DND-41 (cell line): ENCODE measurements at regions not wholly inside any gene's neighbourhood (a gene's known extent, or its start where the extent isn't known, plus 50 kb on each side); places are given as distances from the start of the nearest gene placed in this dataset.

ENCODE experiments used
- ATAC-seq: fragments of 200-7000 bp; cut with Tn5 transposase; 3 replicates; pipeline ENCODE4 v1.9.1; 2021; ENCODE audit warnings: low read depth; ENCODE audit not compliant: insufficient read depth
- DNase-seq: peaks from one replicate; pipeline ENCODE4 v3.0.0-alpha.2; 2020
- H2AFZ ChIP-seq: 2 replicates; pipeline ENCODE4 v1.6.0; 2012; ENCODE audit warnings: low read depth, low read length
- H3K27ac ChIP-seq: 2 replicates; pipeline ENCODE4 v1.5.1; 2012; ENCODE audit warnings: low read length, inconsistent platforms
- H3K27me3 ChIP-seq: fragments of 200-600 bp; sonication (generic); 2 replicates; pipeline ENCODE4 v1.6.0; 2012; ENCODE audit warnings: low read length, mild to moderate bottlenecking, inconsistent platforms; ENCODE audit not compliant: insufficient read depth, poor library complexity
- H3K36me3 ChIP-seq: 2 replicates; pipeline ENCODE4 v1.5.1; 2012; ENCODE audit warnings: low read length, inconsistent platforms; ENCODE audit not compliant: insufficient read depth
- H3K4me1 ChIP-seq: 2 replicates; pipeline ENCODE4 v1.5.1; 2012; ENCODE audit warnings: mild to moderate bottlenecking, low read length; ENCODE audit not compliant: insufficient read depth
- H3K4me2 ChIP-seq: 2 replicates; pipeline ENCODE4 v1.6.0; 2012; ENCODE audit warnings: mild to moderate bottlenecking, moderate library complexity, low read length, inconsistent platforms; ENCODE audit not compliant: insufficient read depth
- H3K4me3 ChIP-seq, 2 experiments: fragments of 200-600 bp in 1 of 2; shearing (Covaris generic) in 1 of 2; 2 replicates each; pipeline ENCODE4 v1.5.1; 2012 to 2016; ENCODE audit warnings: inconsistent platforms in 2 of 2, low read length in 2 of 2, mild to moderate bottlenecking in 2 of 2, low read depth in 1 of 2, moderate library complexity in 1 of 2
- H3K79me2 ChIP-seq: 2 replicates; pipeline ENCODE4 v1.6.0; 2012; ENCODE audit warnings: low read length, inconsistent platforms; ENCODE audit not compliant: insufficient read depth
- H3K9ac ChIP-seq: 2 replicates; pipeline ENCODE4 v1.6.0; 2012; ENCODE audit warnings: low read depth, mild to moderate bottlenecking, inconsistent platforms, low read length, moderate library complexity
- H3K9me3 ChIP-seq: 2 replicates; pipeline ENCODE4 v1.5.1; 2012; ENCODE audit warnings: low read length, moderate library complexity, mild to moderate bottlenecking, inconsistent platforms; ENCODE audit not compliant: insufficient read depth, severe bottlenecking
- H4K20me1 ChIP-seq: 2 replicates; pipeline ENCODE4 v1.6.0; 2012; ENCODE audit warnings: low read length; ENCODE audit not compliant: insufficient read depth
- EZH2 ChIP-seq: IDR thresholded peaks from 3 replicates; pipeline ENCODE4 v1.6.1; 2012; ENCODE audit warnings: borderline replicate concordance, low read depth, mild to moderate bottlenecking, moderate library complexity, low read length, inconsistent platforms; ENCODE audit not compliant: severe bottlenecking
- TF ChIP-seq, protein P1 (sequence below): IDR thresholded peaks from 2 replicates; pipeline ENCODE4 v1.5.1; 2012; ENCODE audit warnings: borderline replicate concordance, low read length, moderate library complexity, mild to moderate bottlenecking; ENCODE audit not compliant: poor library complexity, severe bottlenecking; ENCODE audit errors: extremely low read depth

- Histone ChIP-seq H3K79me2 (no peaks in the 10 kb centered on the region), H3K9me3 (no peaks in the 10 kb centered on the region), H3K4me1 (no peaks in the 10 kb centered on the region), H4K20me1 (no peaks in the 10 kb centered on the region), H3K27ac (no peak overlapping the region), H2AFZ (no peak overlapping the region), H3K9ac (no peak overlapping the region), H3K27me3 (no peaks in the 10 kb centered on the region), H3K36me3 (no peaks in the 10 kb centered on the region), H3K4me2 (no peak overlapping the region), H3K4me3 (no peak overlapping the region)
- DNase-seq, result no peak
- no peak for TF ChIP-seq EZH2
- TF ChIP-seq, protein P1, sequence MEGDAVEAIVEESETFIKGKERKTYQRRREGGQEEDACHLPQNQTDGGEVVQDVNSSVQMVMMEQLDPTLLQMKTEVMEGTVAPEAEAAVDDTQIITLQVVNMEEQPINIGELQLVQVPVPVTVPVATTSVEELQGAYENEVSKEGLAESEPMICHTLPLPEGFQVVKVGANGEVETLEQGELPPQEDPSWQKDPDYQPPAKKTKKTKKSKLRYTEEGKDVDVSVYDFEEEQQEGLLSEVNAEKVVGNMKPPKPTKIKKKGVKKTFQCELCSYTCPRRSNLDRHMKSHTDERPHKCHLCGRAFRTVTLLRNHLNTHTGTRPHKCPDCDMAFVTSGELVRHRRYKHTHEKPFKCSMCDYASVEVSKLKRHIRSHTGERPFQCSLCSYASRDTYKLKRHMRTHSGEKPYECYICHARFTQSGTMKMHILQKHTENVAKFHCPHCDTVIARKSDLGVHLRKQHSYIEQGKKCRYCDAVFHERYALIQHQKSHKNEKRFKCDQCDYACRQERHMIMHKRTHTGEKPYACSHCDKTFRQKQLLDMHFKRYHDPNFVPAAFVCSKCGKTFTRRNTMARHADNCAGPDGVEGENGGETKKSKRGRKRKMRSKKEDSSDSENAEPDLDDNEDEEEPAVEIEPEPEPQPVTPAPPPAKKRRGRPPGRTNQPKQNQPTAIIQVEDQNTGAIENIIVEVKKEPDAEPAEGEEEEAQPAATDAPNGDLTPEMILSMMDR, result no peak
- ATAC-seq, result no peak
These were observed 1711.3 kb upstream of the ACO1 start for GRCh38 chr9:30673132-30673531.

GRCh38 chr9:30676651-30677050 lies 1707.8 kb upstream of the ACO1 start:
- Histone ChIP-seq H3K4me1 (no peaks in the 10 kb centered on the region), H3K9ac (no peak overlapping the region), H2AFZ (no peak overlapping the region), H3K36me3 (no peaks in the 10 kb centered on the region), H4K20me1 (no peaks in the 10 kb centered on the region), H3K27ac (no peak overlapping the region), H3K9me3 (no peaks in the 10 kb centered on the region), H3K4me3 (no peak overlapping the region), H3K4me2 (no peak overlapping the region), H3K27me3 (no peaks in the 10 kb centered on the region), H3K79me2 (no peaks in the 10 kb centered on the region)
- TF ChIP-seq, protein P1, result no peak
- TF ChIP-seq EZH2, result no peak
- DNase-seq (no peak), ATAC-seq (no peak)

DNA sequence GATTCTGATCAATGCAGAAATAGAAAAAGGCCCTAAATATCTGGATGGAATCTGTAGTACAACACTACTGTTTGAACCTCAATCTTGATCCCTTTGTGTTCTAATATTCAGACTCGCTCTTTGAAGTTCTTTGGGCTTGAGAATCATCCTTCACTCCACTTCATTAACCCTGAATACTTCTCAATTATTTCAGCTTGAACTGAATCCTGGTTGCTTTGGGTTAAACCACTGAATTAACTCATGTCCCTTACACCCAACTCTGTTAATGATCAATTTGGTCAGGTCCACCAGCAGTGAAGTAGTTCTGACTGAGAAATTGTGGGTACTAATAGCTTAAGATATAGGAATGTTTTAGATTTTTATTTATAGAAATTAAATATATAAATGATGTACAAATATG lies 1707.2 kb upstream of the ACO1 start:
- no peaks in the 10 kb centered on the region for H3K4me1 ChIP-seq
- ATAC-seq (no peak), DNase-seq (no peak)
- H3K79me2 ChIP-seq, result no peaks in the 10 kb centered on the region
- no peaks in the 10 kb centered on the region for H3K27me3 ChIP-seq
- H3K4me2 ChIP-seq, result no peak overlapping the region
- no peaks in the 10 kb centered on the region for H3K36me3 ChIP-seq
- H3K27ac ChIP-seq, result no peak overlapping the region
- H3K9ac ChIP-seq, result no peak overlapping the region
- H3K4me3 ChIP-seq, result no peak overlapping the region
- no peaks in the 10 kb centered on the region for H4K20me1 ChIP-seq
- H3K9me3 ChIP-seq, result no peaks in the 10 kb centered on the region
- TF ChIP-seq, protein P1, result no peak
- no peak for TF ChIP-seq EZH2
- no peak overlapping the region for H2AFZ ChIP-seq

DNA sequence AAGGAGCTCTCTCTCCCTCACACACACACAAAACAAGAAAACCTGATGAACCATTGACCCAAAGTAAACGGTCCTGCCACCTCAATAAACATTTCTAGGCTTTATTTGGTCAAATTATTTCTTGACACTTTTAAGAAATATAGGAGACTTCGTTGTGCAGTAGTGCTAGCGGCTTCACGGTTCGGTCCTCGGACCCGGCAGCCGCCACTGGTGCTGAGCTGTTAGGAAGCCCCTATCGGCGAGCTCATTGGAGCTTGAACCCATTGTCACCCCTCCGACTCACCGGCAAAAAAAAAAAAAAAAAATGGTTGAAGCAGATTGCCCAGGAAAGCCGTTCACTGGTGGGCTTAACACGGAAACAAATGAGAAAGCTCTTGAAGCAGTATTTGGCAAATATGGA lies 1695.6 kb upstream of the ACO1 start:
- Histone ChIP-seq H3K9ac (no peak overlapping the region), H3K9me3 (no peaks in the 10 kb centered on the region), H3K27ac (no peak overlapping the region), H4K20me1 (no peaks in the 10 kb centered on the region), H3K79me2 (no peaks in the 10 kb centered on the region), H3K4me3 (no peak overlapping the region), H3K4me2 (no peak overlapping the region), H2AFZ (no peak overlapping the region), H3K27me3 (no peaks in the 10 kb centered on the region), H3K36me3 (no peaks in the 10 kb centered on the region), H3K4me1 (no peaks in the 10 kb centered on the region)
- ATAC-seq (no peak), DNase-seq (no peak)
- TF ChIP-seq EZH2, result no peak
- TF ChIP-seq, protein P1, result no peak
